ENCODE measurements at regions not wholly inside any gene's neighbourhood (a gene's known extent, or its start where the extent isn't known, plus 50 kb on each side); places are given as distances from the start of the nearest gene placed in this dataset.

GRCh38 chr13:106101201-106101600, 434.3 kb downstream of the EFNB2 start:
- TF ChIP-seq CTCF (IDR thresholded peaks at IDR 0.05) (no peak), POLR2A (IDR thresholded peaks at IDR 0.05) (no peak)
